GM21825 (cell line): ENCODE measurements at regions not wholly inside any gene's neighbourhood (a gene's known extent, or its start where the extent isn't known, plus 50 kb on each side); places are given as distances from the start of the nearest gene placed in this dataset.
"Not testable (repeated sequence)": the region's sequence is repeated elsewhere in the genome, so short reads cannot be mapped to it uniquely, and the experiment has no call there.

Experiments used
- ATAC-seq: cut with Tn5 transposase; IDR thresholded peaks from one replicate; pipeline ENCODE4 v1.9.1; 2021; ENCODE audit warnings: mild to moderate bottlenecking, moderate library complexity; ENCODE audit not compliant: unreplicated experiment

GRCh38 chr5:119987077-119987476 is 357.7 kb downstream of the FAM170A start:
- ATAC-seq = not testable (repeated sequence)

DNA sequence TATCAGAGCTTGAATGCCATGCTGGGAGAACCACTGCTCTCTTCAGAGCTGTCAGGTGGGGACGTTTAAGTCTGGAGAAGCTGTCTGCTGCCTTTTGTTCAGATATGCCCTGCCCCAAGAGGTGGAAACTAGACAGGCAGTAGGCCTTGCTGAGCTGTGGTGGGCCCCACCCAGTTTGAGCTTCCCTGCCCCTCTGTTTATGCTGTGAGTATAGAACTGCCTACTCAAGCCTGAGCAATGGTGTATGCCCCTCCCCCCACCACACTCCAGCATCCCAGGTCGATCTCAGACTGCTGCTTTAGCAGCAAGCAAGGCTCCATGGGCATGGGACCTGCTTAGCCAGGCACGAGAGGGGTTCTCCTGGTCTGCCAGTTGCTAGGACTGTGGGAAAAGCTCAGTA is 362.3 kb downstream of the FAM170A start:
- ATAC-seq = no peak

- ATAC-seq = no peak
Observed at GRCh38 chr5:119996128-119996527, 366.8 kb downstream of the FAM170A start.

- no peak for ATAC-seq
Observed at GRCh38 chr5:120007598-120007997, 378.2 kb downstream of the FAM170A start.

- ATAC-seq = no peak
Observed at GRCh38 chr5:120012431-120012830, 383.1 kb downstream of the FAM170A start.

- no peak for ATAC-seq
Observed at GRCh38 chr5:120014535-120014934, 385.2 kb downstream of the FAM170A start.

GRCh38 chr5:120016717-120017382 is 387.5 kb downstream of the FAM170A start:
- ATAC-seq = no peak

DNA sequence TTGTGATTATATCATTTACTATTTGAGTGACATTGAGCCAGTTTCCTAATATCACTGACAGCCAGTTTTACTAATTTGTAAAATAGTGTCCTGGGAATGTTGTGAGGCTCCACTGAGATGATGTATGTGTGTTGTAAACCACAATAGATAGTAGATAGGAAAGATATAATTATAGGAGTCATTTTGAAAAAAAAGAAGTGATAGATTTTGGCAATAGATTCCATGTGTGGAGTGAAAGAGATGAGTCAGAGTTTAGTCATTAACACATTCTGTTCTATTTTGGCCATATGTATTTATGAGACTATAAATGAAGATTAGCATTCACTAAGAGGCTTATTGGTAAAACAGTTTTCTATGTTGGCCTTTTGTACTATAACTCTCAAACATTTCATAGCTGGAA is 388.2 kb downstream of the FAM170A start:
- ATAC-seq = no peak

DNA sequence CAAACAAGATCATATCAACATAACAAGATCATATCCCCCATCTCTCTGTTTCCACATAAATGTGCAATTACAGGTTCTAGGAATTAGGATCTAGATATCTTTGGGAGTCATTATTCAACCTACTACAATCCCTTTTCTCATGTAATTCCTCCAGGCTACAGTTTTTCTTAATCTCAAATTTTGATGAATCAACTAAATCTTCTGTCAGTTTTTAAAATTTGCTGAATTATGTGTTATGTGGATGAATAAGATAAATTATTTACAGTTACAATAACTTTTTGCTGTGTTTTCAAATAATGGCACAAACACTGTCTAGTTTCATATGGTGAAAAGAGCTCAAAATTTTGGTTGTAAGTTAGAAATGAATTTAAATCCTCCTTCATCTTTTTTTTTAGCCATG is 405.8 kb downstream of the FAM170A start:
- ATAC-seq = no peak

DNA sequence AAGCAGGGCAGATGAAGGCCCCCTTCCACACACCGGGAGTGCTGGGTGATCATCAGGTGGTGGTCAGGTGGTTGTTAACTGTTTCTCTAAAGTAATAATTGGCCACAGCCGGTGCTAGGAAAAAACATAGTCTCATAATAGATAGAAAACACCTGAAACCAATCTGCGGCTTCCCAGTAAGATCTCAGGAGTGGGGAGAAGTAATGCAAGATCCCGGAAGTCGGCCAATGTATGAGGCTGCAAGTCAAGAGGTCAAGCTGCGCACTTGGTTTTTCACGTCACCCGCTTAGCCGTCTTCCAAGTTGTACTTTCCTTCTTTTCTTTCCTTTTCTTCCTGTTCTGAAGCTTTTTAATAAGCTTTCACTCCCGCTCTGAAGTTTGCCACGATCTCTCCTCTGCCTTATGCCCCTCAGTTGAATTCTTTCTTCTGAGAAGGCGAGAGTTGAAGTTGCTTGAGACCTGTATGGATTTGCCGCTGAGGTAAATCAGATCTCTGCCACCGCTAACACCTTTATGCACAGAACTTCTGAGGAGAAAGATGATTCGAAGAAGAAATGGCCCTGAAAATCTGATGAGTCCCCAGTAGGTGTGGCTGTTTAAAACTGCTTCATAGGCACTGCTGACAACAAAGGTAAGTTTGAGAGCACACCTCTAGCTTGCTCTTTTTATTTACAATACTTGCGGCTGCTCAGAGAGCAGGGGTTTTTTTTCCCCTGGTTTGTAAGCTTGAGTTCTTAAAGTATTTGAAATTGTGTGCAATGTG is 406.6 kb downstream of the FAM170A start:
- ATAC-seq = no peak

- no peak for ATAC-seq
Observed at GRCh38 chr5:120037451-120037850, 408.1 kb downstream of the FAM170A start.

DNA sequence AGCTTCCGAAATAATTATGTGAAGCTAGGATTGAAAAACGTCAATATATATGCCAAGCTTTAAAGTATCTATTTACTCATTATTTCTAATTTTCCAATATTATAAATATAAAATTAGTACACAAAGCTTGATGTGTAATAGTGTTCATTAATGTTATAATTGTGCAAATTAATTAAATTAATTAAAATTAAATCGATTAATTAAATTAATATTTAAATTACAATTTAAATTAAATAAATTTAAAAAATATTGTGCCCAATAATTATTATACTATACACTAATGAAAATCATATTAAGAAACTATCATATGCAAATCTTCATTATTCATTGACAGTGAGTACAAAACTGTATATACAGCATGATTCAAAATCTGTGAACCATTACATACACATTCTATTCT is 409.8 kb downstream of the FAM170A start:
- no peak for ATAC-seq

- ATAC-seq = no peak
Observed at GRCh38 chr5:120043431-120043830, 414.1 kb downstream of the FAM170A start.

GRCh38 chr5:120052916-120053828 is 410.9 kb upstream of the PRR16 start:
- ATAC-seq = no peak

DNA sequence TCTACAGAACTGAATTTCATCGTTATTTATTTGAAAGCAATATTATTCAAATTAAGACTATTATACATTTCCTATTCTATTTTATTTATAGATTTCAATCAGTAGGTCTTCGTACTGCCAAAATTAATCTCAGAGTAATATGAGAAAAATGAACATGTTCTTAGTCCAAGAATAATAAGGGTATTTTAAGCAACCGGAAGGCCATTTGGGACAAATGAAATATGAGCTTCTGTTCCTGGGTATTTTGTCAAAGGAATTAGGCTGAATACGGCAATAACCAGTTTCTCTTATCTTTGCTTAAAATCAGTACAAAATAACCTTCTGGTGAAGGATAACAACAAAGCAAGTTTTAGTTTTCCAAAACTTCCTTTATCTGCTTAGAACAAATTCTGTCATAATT is 410.3 kb upstream of the PRR16 start:
- ATAC-seq = no peak

DNA sequence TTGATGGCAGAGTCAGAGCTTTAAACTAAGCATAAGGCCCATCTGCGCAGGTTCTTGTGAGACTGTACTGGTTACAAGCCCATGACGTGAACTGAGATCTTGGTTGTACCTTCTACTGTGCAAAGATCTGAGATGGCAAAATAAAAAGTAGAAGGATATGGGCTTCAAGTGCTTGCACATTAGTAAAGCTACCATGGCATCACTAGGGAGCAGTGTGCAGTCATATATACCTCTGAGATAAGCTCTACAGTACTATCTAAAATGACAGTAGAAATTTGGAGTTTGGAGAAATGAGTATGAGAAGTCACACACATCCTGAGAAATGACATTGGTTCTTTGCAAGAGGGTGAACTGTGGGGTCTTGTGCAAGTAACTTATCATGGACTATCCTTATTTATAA is 408.2 kb upstream of the PRR16 start:
- no peak for ATAC-seq

DNA sequence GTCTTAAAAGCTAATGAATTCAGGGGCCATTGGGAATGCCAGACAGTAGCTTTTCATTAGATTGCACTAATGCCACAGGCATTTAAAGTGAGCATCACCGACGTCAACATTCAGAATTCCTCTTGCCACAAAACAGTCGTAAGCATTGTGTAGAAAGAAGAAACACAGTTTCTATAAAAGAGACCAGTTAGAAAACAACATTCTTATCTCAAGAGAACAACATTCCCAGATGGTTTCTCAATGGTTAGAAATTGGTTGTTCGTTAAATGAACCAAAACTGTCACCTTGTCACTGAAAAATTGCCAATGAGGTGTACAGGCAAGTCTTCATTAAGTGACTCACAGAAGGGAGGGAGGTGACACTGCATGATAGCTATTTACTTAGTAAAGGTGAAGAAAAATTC is 401.6 kb upstream of the PRR16 start:
- no peak for ATAC-seq

- ATAC-seq = no peak
Observed at GRCh38 chr5:120072068-120072761, 391.9 kb upstream of the PRR16 start.

- ATAC-seq = no peak
Observed at GRCh38 chr5:120073722-120074121, 390.4 kb upstream of the PRR16 start.

DNA sequence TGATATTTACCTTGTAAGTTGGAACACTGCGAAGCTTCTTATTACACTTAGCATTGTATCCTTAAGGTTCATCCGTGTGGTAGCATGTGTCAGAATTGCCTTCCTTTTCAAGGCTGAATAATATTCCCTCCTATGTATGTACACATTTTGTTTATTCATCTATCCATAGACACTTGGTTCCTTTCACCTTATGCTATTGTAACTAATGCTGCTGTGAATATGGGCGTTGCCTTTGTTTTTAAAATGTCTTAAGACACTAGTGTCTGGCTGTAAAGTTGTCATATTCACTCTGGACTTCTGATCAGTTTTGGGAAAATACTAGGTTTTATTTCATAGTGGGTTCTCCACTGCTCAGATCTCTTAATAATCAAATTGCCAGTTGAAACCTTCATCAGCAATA is 383.3 kb upstream of the PRR16 start:
- no peak for ATAC-seq
